CD14-positive monocyte (primary cell): ENCODE measurements at regions not wholly inside any gene's neighbourhood (a gene's known extent, or its start where the extent isn't known, plus 50 kb on each side); places are given as distances from the start of the nearest gene placed in this dataset.

Experiments
- DNase-seq, 3 donors: peaks; one replicate each; pipeline ENCODE4 v3.0.0-alpha.2; 2011 to 2022
- H2AFZ ChIP-seq: 2 replicates; pipeline ENCODE4 v1.6.0; 2012; ENCODE audit warnings: mild to moderate bottlenecking, low read depth, low read length, inconsistent platforms; ENCODE audit not compliant: insufficient read depth, poor library complexity, severe bottlenecking
- H3K27ac ChIP-seq, 2 donors: 1 replicate in 1 of 2; 2 replicates in 1 of 2; pipeline ENCODE4 v1.5.1; 2012 to 2013; ENCODE audit warnings: low read length in 2 of 2, control low read depth in 1 of 2, inconsistent platforms in 1 of 2, low read depth in 1 of 2, mild to moderate bottlenecking in 1 of 2
- H3K27me3 ChIP-seq, 2 donors: one replicate each; pipeline versions ENCODE4 v1.6.0 to v1.6.1; 2011 to 2013; ENCODE audit warnings: low read length in 2 of 2; ENCODE audit not compliant: control insufficient read depth in 2 of 2, insufficient read depth in 2 of 2
- H3K36me3 ChIP-seq, 2 donors: replicated peaks in 1 of 2; 1 replicate in 1 of 2; 2 replicates in 1 of 2; pipeline versions ENCODE4 v1.5.1 to v1.6.1; 2012 to 2013; ENCODE audit warnings: low read length in 2 of 2, control low read depth in 1 of 2, inconsistent platforms in 1 of 2, mild to moderate bottlenecking in 1 of 2; ENCODE audit not compliant: insufficient read depth in 2 of 2, control insufficient read depth in 1 of 2
- H3K4me1 ChIP-seq, 2 donors: 1 replicate in 1 of 2; 2 replicates in 1 of 2; pipeline versions ENCODE4 v1.5.1 to v1.6.1; 2012 to 2013; ENCODE audit warnings: low read length in 2 of 2, control low read depth in 1 of 2, inconsistent platforms in 1 of 2, mild to moderate bottlenecking in 1 of 2, moderate library complexity in 1 of 2; ENCODE audit not compliant: insufficient read depth in 2 of 2, control insufficient read depth in 1 of 2
- H3K4me2 ChIP-seq: replicated peaks from 2 replicates; pipeline ENCODE3; 2012; ENCODE audit warnings: low read length, moderate library complexity, mild to moderate bottlenecking; ENCODE audit not compliant: poor library complexity, severe bottlenecking; ENCODE audit errors: extremely low read depth
- H3K4me3 ChIP-seq, 3 experiments: fragments of 200-600 bp in 1 of 3; sonication (generic) in 1 of 3; replicated peaks in 1 of 3; 1 replicate in 2 of 3; 2 replicates in 1 of 3; pipeline ENCODE4 v1.5.1; 2011 to 2013; ENCODE audit warnings: low read length in 3 of 3, mild to moderate bottlenecking in 3 of 3, control low read depth in 2 of 3, low read depth in 2 of 3, inconsistent platforms in 1 of 3, moderate library complexity in 1 of 3
- H3K79me2 ChIP-seq: 2 replicates; pipeline ENCODE4 v1.6.0; 2012; ENCODE audit warnings: mild to moderate bottlenecking, control low read depth, inconsistent platforms, low read length, moderate library complexity; ENCODE audit not compliant: insufficient read depth
- H3K9ac ChIP-seq: 2 replicates; pipeline ENCODE4 v1.6.0; 2017; ENCODE audit warnings: low read length, mild to moderate bottlenecking; ENCODE audit not compliant: insufficient read depth, poor library complexity, severe bottlenecking
- H3K9me3 ChIP-seq, 2 donors: replicated peaks in 1 of 2; 1 replicate in 1 of 2; 2 replicates in 1 of 2; pipeline versions ENCODE4 v1.5.1 to v1.6.1; 2012 to 2013; ENCODE audit warnings: low read length in 2 of 2, control low read depth in 1 of 2; ENCODE audit not compliant: control insufficient read depth in 1 of 2, insufficient read depth in 1 of 2
- H4K20me1 ChIP-seq: 2 replicates; pipeline ENCODE4 v1.6.0; 2012; ENCODE audit warnings: mild to moderate bottlenecking, low read length, control low read depth, moderate library complexity; ENCODE audit not compliant: insufficient read depth
- H3K27ac Mint-ChIP-seq, 7 donors: one replicate each; pipeline ENCODE4 v1.8.0; 2020; ENCODE audit warnings: mild to moderate bottlenecking in 7 of 7, mixed read lengths in 7 of 7, moderate library complexity in 6 of 7, inconsistent platforms in 2 of 7
- H3K27me3 Mint-ChIP-seq, 3 donors: one replicate each; pipeline ENCODE4 v1.8.0; 2021 to 2022; ENCODE audit warnings: low read depth in 3 of 3, mild to moderate bottlenecking in 3 of 3, mixed read lengths in 3 of 3, moderate library complexity in 3 of 3, inconsistent platforms in 1 of 3
- H3K36me3 Mint-ChIP-seq, 2 donors: one replicate each; pipeline ENCODE4 v1.8.0; 2020; ENCODE audit warnings: mixed read lengths in 2 of 2, inconsistent platforms in 1 of 2, mild to moderate bottlenecking in 1 of 2
- H3K4me1 Mint-ChIP-seq: one replicate; pipeline ENCODE4 v1.8.0; 2020; ENCODE audit warnings: mild to moderate bottlenecking, mixed read lengths
- H3K4me3 Mint-ChIP-seq, 2 donors: one replicate each; pipeline ENCODE4 v1.8.0; 2020; ENCODE audit warnings: mild to moderate bottlenecking in 2 of 2, mixed read lengths in 2 of 2, moderate library complexity in 1 of 2
- H3K9me3 Mint-ChIP-seq, 7 donors: one replicate each; pipeline ENCODE4 v1.8.0; 2020 to 2022; ENCODE audit warnings: mixed read lengths in 7 of 7, mild to moderate bottlenecking in 6 of 7, moderate library complexity in 6 of 7, inconsistent platforms in 2 of 7
- CTCF ChIP-seq: fragments of 200-600 bp; IDR thresholded peaks from one replicate; pipeline ENCODE4 v1.8.0; 2022; ENCODE audit warnings: antibody characterized with exemption, mild to moderate bottlenecking
- WGBS: methylation state at CpG from one replicate; pipeline ENCODE4 v1.1.5; 2013; ENCODE audit warnings: missing lambda C conversion rate; ENCODE audit not compliant: insufficient coverage; 5-methylcytosine and 5-hydroxymethylcytosine counted together
- intact Hi-C, 2 donors: fragments of 100-400 bp; cut with micrococcal nuclease; formaldehyde crosslinking; loops; one replicate each; pipeline versions ENCODE4 v1.15.0 to v1.15.1; 2023

- H3K27me3 ChIP-seq = no peaks in the 10 kb centered on the region
- no peaks in the 10 kb centered on the region for H3K79me2 ChIP-seq
- no peak overlapping the region for H2AFZ ChIP-seq
- peak; percentile 0 to 4 (median 4) for DNase-seq
- no peak overlapping the region for H3K9ac ChIP-seq
- H3K4me1 ChIP-seq = no peaks in the 10 kb centered on the region
- H3K4me3 ChIP-seq = no peak overlapping the region
- no peaks in the 10 kb centered on the region for H3K36me3 ChIP-seq
- H3K9me3 ChIP-seq = no peaks in the 10 kb centered on the region
- peak overlapping the region in 1 of 7 donors; percentile 47 for H3K27ac Mint-ChIP-seq
- WGBS = no CpG with 5 or more reads among the region's 4 CpGs
- no peak overlapping the region for H3K4me2 ChIP-seq
- no peaks in the 10 kb centered on the region for H3K4me1 Mint-ChIP-seq
- no peaks in the 10 kb centered on the region for H4K20me1 ChIP-seq
- peaks cover 5 to 11% (median 8%) of the 10 kb centered on the region in 3 donors for H3K27me3 Mint-ChIP-seq
- no peak overlapping the region for H3K4me3 Mint-ChIP-seq
- TF ChIP-seq CTCF = peak; percentile 68
- intact Hi-C loops = no loop called here
- no peak overlapping the region for H3K27ac ChIP-seq
- H3K9me3 Mint-ChIP-seq = no peaks in the 10 kb centered on the region
- H3K36me3 Mint-ChIP-seq = no peaks in the 10 kb centered on the region
Measured at GRCh38 chr1:165143437-165144065, 213.0 kb downstream of the LMX1A start.

DNA sequence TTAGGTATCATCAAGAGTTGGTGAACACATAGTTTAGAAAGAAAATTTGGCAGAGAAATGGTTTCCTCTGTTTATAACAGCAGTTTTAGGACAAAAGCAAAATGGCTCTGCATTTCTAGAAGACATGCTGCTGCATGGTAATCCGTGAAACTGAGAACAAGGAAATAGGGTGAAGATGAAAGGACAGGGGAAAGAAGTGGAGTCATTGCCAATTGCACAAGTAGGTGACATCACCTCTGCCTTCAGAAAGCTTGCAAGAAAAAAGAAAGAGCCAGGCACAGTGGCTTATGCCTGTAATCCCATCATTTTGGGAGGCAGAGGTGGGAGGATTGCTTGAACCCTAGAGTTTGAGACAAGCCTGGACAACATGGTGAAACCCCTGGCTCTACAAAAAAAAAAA lies 217.6 kb downstream of the LMX1A start:
- TF ChIP-seq CTCF = no peak
- 40% methylated on average over 1 of the region's 1 CpG for WGBS
- Mint-ChIP-seq H3K36me3 (no peaks in the 10 kb centered on the region), H3K9me3 (no peaks in the 10 kb centered on the region), H3K4me1 (no peaks in the 10 kb centered on the region), H3K4me3 (peak overlapping the region in 1 of 2 donors; percentile 12), H3K27ac (no peak overlapping the region), H3K27me3 (peaks cover 2 to 10% (median 3%) of the 10 kb centered on the region in 3 donors)
- no peak overlapping the region for H2AFZ ChIP-seq
- no peaks in the 10 kb centered on the region for H3K79me2 ChIP-seq
- DNase-seq = no peak
- H3K4me2 ChIP-seq = no peak overlapping the region
- H4K20me1 ChIP-seq = no peaks in the 10 kb centered on the region
- no peaks in the 10 kb centered on the region for H3K36me3 ChIP-seq
- no peak overlapping the region for H3K27ac ChIP-seq
- H3K9ac ChIP-seq = no peak overlapping the region
- no peaks in the 10 kb centered on the region for H3K4me1 ChIP-seq
- intact Hi-C loops = no loop called here
- H3K9me3 ChIP-seq = no peaks in the 10 kb centered on the region
- no peak overlapping the region for H3K4me3 ChIP-seq
- no peaks in the 10 kb centered on the region for H3K27me3 ChIP-seq
